NCI-H1436 (cell line): ENCODE measurements at regions not wholly inside any gene's neighbourhood (a gene's known extent, or its start where the extent isn't known, plus 50 kb on each side); places are given as distances from the start of the nearest gene placed in this dataset.

Experiments
- DNase-seq: peaks from one replicate; lab custom pipeline; 2025; lab: John Stamatoyannopoulos, UW

DNA sequence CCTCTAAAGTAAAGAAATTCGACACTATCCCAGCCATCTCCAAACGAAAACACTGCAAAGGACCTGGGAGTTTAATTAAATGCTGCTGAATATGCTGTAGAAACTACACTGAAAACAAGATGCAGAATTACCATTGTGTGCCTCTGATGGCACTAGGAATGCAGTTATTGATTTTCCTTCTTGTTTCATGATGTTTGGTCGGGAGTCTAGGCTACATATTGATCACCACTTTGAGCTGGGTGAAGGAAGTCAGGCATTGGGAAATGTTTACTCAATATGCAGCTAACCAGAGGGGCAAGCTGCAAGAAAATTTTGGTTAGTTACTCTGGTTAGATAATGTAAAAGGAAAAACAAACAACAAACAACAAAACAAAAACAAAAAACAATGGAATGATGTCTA is 650.7 kb upstream of the GALNTL6 start:
- DNase-seq, result no peak

DNA sequence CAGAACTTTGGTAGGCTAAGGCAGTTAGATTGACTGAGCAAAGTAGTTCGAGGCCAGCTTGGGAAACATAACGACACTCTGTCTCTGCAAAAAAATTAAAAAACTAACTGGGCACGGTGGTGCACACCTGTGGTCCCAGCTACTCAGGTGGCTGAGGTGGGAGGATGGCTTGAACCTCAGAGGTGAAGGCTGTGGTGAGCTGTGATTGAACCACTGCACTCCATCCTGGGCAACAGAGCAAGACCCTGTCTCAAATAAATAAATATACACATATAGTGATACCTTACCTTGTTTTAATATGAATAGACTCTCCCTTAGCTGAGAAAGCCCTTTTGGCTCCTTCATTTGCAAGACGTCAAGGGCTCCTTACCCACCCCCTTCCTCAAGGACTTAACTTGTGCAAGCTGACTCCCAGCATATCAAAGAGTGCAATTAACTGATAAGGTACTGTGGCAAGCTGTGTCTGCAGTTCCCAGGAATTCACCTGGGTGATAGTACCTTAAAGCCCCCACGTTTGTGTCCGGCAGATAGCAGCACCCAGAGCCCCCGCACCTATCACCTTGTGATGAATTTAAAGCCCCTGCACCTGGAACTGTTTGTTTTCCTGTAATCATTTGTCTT is 655.6 kb upstream of the GALNTL6 start:
- no peak for DNase-seq

DNA sequence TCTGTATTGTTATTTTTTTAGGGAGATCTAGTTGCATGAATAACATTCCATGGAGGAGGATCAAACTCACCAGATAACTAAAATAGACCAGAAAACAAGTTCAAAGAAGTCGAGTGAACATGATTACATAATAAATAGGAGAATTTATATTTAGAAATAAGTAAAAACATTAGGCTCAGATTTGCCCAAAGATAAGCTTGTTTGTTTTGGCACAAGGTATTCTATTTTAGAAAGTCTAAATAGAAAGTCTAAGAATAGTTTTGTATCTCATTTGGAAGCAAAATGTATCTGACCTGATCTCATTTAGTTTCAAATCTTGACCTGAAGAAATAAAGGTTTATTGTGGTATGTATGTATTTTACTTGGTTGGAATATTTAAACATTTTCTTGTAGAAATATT is 670.6 kb upstream of the GALNTL6 start:
- no peak for DNase-seq

DNA sequence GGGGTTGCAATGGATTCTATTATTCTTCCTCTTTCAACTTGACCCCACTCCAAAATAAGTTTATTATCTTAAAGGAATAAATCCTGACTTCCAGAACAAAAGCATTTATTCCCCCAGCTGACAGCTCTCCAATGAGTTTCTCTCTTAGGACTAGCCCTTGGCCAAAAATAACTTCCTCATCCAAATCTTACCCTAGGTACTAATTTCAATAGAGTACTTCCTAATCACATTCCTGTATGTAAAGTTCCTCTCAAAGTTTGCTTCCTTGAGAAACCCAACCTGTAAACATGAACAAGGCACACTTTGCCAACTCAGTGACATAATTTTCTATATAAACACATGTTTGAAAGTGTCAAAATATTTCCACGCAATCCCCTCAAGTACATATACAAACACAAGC is 671.2 kb upstream of the GALNTL6 start:
- DNase-seq, result no peak

DNA sequence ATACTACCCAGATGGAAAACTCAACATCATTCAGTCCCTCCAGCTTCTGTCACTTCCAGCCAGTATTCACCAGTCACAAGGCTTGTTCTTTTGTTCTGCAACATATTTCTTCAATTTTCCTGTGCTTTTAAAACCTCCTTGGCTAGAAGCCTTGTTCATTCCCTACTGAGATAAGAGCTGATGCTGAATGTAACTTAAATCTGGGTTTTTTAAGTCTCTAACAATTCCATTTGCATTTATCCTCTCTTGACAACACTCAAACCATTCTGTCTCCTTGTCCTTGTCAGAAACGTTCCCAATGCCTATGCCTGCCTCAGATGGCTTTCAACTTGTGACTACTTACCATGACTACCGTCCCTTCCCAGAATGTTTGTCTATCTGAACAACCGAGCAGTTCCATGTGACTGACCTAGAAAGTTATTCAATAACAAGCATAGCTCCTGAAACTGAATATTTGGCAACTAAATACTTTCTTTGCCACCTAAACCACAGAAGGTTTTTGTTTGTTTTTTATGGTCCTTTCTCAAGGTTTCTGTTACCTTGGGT is 682.9 kb upstream of the GALNTL6 start:
- no peak for DNase-seq

DNA sequence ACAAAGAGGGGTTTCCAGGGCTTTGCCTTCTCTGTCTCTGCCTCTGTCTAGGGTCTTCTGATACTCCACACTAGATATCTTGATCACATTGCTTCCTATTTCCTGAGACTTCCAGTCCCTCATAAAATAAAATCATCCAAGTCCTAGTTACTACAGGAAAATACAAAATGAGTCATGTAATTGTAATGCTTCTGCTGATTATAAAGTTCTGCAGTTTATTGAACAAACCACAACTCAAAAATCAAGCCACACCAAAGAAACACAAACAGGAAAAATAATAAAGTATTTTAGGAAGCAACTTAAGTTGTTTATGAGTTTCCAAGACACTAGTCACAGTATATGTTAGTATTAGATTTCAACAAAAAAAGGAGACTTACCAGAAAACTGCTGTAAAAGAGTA is 695.1 kb upstream of the GALNTL6 start:
- no peak for DNase-seq

DNA sequence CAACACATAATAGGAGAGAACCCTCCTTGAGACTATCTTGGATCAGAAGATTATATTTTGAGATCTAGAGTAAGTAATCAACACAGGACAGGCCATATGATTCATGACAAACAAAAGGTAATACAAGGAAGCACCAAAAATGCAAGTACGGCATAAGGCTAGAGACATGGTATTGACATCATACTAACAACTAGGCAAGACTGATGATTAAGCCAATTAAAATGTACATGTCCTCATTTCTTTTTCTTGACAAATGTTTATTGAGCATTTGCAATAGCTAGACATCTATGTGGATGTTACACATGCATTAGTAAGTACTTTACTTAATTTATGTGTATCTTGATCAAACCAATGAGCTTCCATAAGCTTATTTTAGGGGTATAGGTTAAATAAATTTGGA is 695.7 kb upstream of the GALNTL6 start:
- no peak for DNase-seq

DNA sequence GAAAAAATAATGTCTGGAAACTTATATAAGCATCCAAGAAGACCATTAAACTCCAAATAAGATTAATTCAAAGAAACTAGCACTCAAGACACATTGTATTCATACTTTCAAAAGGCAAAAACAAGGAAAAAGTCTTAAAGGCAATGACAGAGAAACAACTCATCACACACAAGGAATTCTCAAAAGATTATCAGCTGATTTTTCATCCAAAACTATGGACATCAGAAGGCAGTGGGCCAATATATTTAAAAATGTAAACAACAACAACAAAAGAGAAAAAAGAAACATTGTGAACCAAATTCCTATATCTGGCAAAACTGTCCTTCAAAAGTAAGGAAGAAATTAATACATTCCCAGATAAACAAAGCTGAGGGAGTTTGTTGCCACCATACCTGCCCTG is 711.4 kb upstream of the GALNTL6 start:
- no peak for DNase-seq

DNA sequence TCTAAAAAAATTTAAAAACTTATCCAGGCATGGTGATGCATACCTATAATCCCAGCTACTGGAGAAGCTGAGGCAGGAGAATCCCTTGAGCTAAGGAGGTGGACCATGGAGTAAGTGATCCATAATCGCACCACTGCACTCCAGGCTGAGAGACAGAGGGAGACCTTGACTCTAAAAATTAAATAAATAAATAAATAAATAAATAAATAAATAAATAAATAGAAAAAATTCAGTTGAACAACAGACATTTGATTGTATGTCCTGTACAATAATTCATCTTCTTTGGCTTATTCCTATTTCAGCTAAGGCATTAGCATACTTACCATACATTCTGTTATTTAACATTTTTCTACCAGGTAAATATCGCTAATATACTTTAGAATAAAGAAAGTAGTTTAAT is 726.1 kb upstream of the GALNTL6 start:
- DNase-seq, result no peak

DNA sequence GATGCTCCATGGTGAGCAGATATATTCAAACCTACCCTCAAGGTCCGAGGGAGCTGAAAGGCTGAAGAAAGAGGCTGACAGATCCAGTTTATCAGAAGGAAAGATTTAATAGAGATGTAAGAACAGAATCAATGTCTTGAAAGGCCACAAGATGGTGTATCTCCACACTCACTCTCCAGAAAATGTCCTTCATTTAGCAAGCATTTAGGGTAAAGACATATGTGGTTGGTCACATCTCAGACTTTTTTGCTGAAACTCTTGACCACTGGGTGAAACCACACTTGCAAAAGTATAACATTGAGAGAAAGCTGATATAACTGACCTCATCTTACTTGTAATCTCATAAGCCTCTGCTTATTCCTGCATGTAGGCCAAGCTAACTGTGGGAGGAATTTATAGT is 745.8 kb upstream of the GALNTL6 start:
- DNase-seq, result no peak

DNA sequence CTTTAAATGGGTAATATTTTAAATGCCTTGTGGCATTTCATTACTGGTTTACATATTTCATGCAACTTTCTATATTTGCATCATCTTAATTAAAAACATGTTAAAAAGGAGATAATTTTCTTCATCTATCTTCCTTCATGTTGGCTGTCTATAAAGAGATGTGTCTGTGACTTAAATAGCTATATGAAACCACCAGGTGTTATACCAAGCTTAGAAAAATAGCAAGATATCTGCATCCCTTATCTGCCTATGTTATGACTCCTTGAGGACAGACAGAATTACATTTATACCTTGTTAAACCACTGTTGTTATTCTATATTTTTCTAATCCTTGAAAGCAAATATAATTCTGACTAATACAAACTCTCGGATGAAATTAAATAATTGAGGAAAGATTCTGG is 763.8 kb upstream of the GALNTL6 start:
- no peak for DNase-seq

DNA sequence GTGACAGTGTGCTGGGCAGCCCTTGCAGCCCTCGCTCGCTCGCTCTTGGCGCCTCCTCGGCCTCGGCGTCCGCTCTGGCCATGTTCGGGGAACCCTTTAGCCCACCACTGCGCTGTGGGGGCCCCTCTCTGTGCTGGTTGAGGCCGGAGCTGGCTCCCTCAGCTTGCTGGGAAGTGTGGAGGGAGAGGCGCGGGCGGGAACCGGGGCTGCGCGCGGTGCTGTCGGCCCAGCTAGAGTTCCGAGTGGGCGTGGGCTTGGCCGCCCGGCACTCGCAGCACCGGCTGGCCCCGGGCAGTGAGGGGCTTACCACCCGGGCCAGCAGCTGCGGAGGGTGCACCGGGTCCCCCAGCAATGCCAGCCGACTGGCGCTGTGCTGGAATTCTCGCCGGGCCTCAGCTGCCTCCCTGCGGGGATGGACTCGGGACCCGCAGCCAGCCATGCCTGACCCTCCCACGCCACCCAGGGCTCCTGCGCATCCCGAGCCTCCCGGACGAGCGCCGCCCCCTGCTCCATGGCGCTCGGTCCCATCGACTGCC is 770.1 kb upstream of the GALNTL6 start:
- DNase-seq, result no peak

DNA sequence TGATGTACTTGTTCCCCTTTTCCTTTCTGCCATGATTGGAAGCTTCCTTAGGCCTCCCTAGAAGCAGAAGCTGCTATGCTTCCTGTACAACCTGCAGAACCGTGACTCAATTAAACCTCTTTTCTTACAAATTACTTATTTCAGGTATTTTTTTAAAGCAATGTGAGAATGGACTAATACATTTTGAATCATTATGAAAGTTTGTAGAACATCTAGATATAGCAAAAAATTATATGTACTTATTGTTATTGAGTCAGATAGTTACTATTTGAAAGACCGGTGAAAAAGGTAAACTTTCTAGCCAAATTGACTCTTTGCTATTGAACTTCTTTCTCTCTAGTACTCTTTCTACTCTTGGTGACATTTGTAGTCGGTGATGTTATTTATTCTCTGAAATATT is 777.3 kb upstream of the GALNTL6 start:
- no peak for DNase-seq

DNA sequence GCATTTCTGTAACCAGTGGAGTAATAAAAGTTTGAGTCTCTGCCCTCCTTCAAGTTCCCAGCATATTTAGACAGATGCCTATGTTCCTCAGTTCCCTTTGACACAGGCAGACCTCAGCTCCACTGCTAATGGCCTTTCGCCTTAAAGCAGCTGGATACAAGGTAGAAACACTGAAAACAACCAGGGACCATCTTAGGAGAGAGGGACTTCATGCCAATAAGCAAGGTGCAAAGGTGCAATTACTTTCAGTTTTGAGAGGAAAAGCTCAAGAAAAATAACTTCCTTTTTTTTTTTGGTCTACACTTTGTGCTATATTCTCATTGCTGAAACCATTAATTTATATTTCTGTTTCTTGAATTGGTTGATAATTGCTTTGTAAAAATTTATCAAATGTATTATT is 781.9 kb upstream of the GALNTL6 start:
- DNase-seq, result no peak

DNA sequence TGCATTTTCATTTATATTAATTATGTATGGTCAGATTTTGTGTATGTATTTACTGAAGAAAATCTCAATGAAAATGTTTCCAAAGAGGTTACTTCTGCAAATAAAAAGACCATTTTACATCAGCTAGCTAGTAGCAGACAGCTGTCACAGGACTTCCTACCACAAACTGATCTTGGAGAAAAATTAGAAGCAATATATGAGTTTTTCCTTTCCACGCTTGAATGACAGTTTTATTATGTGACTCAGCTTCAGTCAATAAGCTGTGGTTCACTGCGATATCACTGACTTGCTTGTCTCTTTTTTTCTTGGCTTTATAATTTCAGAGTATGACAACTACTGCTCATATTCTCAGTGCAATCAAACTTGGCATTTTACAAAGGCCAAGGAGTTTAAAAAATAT is 787.4 kb upstream of the GALNTL6 start:
- DNase-seq, result no peak

DNA sequence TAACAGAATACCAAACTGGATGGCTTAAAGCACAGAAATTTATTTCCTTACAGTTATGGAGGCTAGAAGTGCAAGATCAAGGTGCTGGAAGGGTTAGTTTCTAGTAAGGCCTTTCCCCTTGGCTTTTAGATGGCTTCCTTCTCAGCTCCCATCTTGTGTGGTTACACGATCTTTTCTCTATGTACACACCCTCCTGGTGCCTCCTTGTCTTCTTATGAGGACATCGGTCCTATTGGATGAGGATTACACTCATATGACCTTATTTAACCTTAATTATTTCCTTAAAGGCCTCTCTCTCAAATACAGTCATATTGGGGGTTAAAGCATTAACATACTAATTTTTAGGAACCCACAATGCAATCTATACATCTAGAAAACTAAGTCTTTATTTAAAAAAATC is 787.9 kb upstream of the GALNTL6 start:
- DNase-seq, result no peak

DNA sequence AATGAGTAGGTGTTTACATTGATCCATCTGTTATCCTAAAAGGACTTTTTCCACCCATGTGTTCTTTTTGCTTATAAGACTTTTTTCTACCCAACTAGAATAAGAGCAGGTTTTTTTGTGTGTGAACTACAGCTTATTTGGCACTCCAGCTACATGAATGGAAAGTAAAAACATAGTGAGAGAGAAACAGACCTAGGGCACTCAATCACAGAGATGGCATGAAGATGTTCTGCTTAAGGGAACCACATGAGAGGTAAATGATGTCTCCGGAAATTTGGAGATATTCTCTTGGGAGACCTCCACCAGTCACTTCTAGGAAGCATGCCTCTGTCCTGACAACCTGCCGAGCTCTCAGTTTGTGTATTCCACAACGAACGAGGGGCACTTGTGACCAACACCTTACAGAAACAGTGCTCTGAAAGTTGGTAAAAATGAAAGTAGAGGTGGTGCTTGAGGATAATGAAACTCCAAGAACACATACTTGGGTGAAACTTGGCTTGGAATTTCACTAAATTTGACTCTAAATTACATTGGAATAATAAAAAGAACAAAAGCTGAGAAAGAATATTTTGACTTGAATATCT is 788.4 kb upstream of the GALNTL6 start:
- no peak for DNase-seq

DNA sequence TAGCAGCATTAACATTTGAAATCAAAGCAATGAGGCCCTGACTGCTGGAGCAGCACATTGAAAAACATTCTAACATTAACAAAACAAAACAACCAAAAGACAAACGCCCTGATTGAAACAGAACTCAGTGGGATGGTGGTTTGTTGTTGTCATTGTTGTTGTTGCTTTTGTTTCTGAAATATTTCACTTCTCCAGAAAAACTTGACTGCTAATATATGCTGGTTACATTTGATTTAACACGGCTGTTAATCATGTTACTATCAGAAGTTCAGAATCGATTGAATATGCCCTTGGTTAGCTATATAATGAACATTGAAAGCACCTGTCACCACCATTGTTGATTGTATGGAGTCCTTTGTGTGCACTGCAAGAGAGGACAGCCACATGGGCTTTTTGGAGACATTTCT is 790.4 kb upstream of the GALNTL6 start:
- no peak for DNase-seq

DNA sequence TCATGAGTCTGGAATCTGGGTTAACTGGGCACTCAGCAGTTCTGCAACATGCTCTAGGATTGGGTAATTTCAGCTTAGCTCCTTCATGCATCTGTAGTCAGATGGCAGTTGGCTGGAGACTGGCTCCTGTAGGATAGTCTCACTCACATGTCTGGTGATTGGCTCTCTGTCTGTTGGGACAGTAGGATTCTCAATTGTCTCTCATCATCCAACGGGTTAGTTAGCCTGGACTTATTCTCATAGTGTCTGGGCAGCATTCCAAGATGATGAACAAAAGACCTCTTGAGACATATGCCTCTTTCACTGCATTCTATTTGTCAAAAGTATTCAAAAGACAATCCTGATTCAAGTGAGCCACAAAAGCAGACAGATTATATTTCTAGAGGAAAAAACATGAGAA is 795.6 kb upstream of the GALNTL6 start:
- no peak for DNase-seq

DNA sequence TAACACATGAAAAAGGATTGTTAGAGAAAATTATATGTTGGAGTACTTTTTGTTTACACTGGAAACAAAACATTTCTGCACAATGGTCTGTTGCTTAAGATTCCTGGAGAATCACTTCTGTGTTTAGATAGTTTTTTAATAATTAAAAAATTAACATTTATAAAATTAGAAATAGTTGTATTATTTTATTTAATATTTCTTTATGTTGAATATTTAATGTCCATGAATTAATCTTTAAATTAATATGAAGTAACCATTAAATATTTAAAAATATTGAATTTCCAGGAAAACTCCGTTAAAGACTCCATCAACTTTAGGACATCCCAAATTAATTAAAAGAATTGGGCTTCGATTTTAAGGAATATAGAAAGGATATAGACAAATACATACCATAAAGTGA is 797.1 kb upstream of the GALNTL6 start:
- no peak for DNase-seq

DNA sequence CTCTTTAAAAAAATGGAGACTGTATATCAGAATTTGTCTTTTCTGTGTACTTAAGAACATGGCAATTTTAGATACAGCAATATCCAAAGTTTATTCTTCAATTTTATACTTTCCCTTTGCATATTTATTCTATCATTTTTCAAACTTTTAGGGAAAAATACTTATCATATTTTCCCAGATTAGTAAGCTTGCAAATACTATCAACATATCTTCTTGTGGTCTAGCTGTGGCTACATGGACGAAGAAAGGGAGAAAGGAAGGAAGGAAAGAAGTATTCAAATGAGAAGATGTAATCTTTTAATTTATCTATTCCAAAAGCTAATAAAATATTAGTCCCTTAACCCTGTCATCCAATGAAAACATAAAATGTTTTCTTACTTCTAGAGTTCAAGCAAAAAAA is 797.8 kb upstream of the GALNTL6 start:
- DNase-seq, result no peak

DNA sequence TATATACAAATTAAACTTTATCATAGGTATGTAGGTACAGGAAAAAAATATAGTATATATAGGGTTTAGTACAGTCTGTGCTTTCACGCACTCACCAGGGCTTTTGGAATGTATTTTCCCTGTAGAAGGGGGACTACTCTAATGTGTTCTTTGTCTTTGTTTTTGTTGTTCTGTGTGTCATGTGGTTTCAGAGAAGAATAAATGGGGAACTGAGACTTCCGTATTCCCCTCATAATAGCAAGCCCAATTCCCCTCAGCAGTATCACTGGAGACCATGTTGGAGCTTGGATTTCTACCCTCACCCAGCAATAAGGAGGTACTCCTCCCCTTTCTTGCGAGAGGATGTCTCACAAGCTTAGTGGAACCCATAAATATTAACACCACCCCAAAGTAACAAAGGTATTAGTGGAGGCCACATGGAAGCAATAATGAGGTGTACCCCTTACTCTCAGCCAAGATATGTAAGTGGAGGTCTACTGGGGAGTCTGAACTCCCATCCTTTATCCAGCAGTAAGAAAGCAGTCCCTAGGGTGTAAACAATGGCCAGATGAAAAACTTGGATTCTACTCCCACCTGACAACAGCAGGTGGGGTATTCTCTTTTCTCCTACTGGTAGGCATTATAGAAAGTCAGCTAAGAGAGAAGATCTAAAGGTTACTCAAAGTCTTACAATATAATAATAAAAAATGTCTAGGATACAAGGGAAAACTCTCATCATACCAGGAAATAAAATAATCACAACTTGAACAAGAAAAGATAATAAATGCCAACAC is 805.4 kb upstream of the GALNTL6 start:
- no peak for DNase-seq

DNA sequence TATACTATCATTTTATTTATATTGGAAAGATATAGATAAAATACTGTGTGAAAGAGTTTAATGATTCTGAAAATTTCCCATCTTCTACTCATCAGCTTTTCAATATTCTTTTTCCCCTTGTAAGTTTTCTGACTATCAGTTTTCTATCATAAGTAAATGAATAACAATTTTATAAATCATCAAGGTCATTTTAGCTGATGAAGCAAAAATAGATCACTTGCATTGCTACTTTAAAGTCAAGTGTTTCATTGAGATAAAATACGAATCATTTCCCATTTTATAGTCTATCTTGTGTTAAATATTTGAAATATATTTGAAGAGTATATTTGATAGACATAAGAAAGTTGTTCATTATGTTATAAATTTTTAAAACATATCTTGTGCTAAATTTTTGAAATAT is 811.0 kb upstream of the GALNTL6 start:
- no peak for DNase-seq
